ENCODE measurements at regions not wholly inside any gene's neighbourhood (a gene's known extent, or its start where the extent isn't known, plus 50 kb on each side); places are given as distances from the start of the nearest gene placed in this dataset.

GRCh38 chr10:6657669-6658068 lies 77.6 kb upstream of the PRKCQ start:
- TF ChIP-seq CTCF (IDR thresholded peaks at IDR 0.05; ENCODE audit: low read depth, low read length): no peak
- no peak overlapping the region for H3K4me3 ChIP-seq (ENCODE audit: low read depth, low read length)

DNA sequence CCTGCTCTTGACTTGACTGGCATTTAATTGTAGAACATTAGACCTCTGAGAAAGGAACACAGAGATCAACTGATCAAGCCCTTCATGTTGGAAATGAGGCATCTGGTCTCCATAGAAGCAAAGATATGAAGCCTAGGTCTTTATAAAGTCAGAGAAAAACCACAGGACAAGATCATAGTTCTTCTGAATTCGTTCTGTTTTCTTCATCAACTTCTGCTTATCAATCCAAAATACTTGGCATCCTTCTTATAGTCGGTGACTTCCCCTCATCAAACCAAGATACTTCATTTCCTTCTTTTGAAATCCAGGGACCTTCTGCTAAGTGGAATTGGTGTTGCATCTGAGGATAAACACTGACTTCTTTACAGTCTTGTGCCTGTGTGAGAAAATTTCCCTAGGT lies 77.1 kb upstream of the PRKCQ start:
- H3K4me3 ChIP-seq (ENCODE audit: low read depth, low read length): no peak overlapping the region
- TF ChIP-seq CTCF (IDR thresholded peaks at IDR 0.05; ENCODE audit: low read depth, low read length): no peak

- TF ChIP-seq CTCF (IDR thresholded peaks at IDR 0.05; ENCODE audit: low read depth, low read length): no peak
- no peak overlapping the region for H3K4me3 ChIP-seq (ENCODE audit: low read depth, low read length)
Measured at GRCh38 chr10:6654571-6654970, 74.5 kb upstream of the PRKCQ start.

DNA sequence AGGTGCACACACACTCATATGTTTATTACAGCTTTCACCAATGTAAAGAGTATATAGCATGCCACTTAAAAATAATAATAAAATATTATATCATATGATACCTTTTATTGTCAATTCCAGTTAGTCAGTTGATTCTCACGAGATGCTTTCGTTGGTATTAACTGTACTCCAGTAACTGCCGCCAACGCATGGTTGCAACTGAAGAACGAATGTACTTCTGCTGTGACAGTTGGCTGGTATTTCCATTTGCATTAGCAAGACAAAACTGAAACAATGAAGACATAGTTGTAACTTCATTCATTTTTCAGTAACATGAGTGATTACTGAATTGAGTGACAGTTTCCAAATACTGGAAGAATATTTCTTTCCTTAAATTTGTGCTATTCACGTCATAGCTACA lies 70.5 kb upstream of the PRKCQ start:
- H3K4me3 ChIP-seq (ENCODE audit: low read depth, low read length): no peak overlapping the region
- no peak for TF ChIP-seq CTCF (IDR thresholded peaks at IDR 0.05; ENCODE audit: low read depth, low read length)

DNA sequence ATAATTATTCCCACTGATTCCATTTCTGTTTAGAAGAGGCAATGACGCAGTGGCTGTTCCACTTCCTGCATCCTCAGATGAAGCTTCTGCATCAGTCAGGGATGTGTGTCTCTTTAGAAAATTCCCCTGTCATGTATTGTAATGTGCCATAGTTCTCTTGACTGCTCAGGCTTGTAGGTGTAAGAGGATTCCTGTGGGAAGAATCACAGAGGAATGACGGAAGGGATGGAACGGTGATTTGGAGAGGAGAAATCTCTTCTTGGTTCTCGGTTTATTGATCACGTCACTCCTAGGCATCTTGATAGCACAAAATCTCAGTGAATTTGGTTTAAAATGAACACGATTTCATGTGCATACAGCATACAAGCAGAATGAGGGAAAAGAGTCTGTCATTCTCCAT lies 69.8 kb upstream of the PRKCQ start:
- TF ChIP-seq CTCF (IDR thresholded peaks at IDR 0.05; ENCODE audit: low read depth, low read length): no peak
- no peak overlapping the region for H3K4me3 ChIP-seq (ENCODE audit: low read depth, low read length)

GRCh38 chr10:6648894-6649720 lies 69.0 kb upstream of the PRKCQ start:
- H3K4me3 ChIP-seq (ENCODE audit: low read depth, low read length): no peak overlapping the region
- TF ChIP-seq CTCF (IDR thresholded peaks at IDR 0.05; ENCODE audit: low read depth, low read length): no peak

- peak; percentile 80 for TF ChIP-seq CTCF (IDR thresholded peaks at IDR 0.05; ENCODE audit: low read depth, low read length)
- H3K4me3 ChIP-seq (ENCODE audit: low read depth, low read length): no peak overlapping the region
Measured at GRCh38 chr10:6647811-6648526, 67.9 kb upstream of the PRKCQ start.

Data from WI38 (cell line).